ENCODE measurements at regions not wholly inside any gene's neighbourhood (a gene's known extent, or its start where the extent isn't known, plus 50 kb on each side); places are given as distances from the start of the nearest gene placed in this dataset.

DNA sequence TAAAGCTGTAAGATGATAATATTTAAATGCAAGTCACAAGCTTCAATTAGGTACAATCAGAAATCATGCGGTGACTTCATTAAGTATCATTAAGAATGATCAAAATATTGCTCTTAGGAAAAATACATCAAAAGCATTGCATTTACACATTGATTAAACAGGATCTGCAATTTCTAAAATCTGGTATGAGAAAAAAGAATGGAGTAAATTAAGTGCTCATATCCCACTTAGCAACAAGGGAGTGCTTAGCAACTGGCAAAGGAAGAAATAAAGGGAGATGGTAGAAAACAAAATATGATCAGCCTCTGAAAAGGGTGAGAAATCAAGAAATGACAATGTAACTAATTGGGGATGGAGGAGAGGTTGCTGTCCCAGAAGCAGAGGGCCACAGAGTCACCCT is 1918.2 kb upstream of the PIK3C3 start:
- TF ChIP-seq, protein P1, sequence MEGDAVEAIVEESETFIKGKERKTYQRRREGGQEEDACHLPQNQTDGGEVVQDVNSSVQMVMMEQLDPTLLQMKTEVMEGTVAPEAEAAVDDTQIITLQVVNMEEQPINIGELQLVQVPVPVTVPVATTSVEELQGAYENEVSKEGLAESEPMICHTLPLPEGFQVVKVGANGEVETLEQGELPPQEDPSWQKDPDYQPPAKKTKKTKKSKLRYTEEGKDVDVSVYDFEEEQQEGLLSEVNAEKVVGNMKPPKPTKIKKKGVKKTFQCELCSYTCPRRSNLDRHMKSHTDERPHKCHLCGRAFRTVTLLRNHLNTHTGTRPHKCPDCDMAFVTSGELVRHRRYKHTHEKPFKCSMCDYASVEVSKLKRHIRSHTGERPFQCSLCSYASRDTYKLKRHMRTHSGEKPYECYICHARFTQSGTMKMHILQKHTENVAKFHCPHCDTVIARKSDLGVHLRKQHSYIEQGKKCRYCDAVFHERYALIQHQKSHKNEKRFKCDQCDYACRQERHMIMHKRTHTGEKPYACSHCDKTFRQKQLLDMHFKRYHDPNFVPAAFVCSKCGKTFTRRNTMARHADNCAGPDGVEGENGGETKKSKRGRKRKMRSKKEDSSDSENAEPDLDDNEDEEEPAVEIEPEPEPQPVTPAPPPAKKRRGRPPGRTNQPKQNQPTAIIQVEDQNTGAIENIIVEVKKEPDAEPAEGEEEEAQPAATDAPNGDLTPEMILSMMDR (IDR thresholded peaks at IDR 0.05) = no peak
- TF ChIP-seq POLR2A (IDR thresholded peaks at IDR 0.05) = no peak
